ENCODE measurements at regions not wholly inside any gene's neighbourhood (a gene's known extent, or its start where the extent isn't known, plus 50 kb on each side); places are given as distances from the start of the nearest gene placed in this dataset.

DNA sequence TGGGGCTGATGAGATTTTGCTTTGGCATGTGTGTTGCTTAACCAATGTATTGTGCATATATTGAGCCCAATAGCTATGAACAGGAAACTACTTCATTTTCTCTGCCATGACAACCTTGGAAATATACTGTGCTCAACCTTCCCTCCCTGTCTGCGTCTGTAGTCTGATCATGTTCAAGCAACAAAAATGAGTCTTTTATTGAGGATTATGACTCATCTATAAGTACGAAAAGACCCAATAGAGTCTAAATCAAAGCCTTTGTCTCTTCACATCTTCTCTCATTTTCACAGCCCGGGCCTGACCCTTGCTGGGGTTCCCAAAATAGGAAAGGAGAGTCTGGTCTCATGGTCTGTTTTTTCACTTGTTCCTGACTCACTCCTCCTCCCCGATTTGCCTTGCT lies 158.2 kb downstream of the CAND1 start:
- no peak for DNase-seq (ENCODE audit: low spot score)

DNA sequence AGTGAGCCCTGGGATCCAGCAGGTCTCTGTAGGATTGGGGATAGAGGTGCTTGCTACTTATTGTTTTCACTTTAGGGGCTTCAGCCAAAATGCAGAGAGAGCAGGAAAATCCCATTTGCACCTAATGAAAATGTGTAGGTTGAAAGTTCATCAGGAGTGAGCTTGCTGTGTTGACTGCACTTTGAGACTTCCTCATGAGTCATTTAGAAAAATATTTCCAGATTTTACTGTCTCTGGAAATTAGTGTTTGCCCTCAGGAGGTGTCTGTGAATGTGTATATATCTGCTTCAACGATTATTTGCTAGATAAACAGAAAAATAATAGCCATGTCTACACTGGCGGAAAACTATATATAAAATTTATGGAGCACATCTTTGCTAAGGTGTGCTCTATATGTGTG lies 159.3 kb downstream of the CAND1 start:
- DNase-seq (ENCODE audit: low spot score), result no peak

DNA sequence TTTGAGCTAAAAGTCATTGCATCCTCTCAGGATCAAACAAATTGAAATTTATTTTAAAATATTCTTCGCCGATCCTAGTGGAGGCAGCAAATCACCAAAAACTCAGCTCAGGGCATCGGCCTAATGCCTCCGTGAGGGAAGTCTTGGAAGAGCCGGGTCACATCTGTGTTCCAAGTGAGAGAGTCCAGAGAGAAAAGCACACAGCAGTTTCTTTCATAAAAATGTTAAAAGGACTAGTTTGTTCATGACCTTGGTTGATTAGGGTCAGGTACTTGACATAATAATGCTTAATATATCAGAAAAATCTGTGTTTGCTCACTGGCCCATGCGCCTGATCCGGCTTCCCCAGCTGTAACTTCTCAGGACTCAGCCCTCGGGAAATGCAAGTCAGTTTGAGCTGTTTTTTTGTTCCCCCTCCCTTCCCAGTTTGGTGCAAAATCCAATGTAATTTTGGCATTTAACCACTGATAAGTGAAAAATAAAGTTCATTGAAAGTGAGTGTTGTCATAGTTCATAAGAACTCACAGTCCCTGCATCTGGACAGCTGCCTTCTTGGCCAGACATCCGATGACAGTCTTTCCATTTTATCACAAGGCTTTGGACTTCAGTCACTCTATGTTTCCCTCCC lies 161.7 kb downstream of the CAND1 start:
- DNase-seq (ENCODE audit: low spot score), result peak; percentile 55

DNA sequence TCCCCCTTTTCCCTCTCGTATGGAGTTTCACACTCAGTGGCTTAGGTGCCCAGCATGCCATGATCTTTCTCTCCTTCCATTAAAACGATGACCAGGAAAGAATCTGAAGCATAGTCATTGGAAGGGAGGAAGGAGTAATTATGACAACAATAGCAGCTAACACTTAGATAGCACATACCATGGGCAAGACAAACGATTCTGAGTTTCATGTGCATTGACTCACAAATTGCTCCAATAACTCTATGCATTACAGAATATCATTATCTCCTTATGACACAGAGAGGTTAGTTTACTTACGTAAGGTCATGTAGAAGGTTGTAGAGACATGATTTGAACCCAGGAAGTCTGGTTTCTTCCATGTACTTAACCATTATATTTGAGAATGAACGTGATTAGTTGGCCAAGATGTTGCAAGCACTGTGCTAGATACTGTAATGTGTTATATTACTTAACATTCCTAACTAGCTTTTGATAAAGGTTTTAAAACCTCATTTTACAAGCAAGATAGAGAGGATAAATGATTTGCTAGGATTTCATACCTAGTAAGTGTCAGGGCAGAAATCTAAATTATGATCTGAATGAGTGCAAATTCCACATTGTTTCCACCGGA lies 162.4 kb downstream of the CAND1 start:
- DNase-seq (ENCODE audit: low spot score), result no peak

DNA sequence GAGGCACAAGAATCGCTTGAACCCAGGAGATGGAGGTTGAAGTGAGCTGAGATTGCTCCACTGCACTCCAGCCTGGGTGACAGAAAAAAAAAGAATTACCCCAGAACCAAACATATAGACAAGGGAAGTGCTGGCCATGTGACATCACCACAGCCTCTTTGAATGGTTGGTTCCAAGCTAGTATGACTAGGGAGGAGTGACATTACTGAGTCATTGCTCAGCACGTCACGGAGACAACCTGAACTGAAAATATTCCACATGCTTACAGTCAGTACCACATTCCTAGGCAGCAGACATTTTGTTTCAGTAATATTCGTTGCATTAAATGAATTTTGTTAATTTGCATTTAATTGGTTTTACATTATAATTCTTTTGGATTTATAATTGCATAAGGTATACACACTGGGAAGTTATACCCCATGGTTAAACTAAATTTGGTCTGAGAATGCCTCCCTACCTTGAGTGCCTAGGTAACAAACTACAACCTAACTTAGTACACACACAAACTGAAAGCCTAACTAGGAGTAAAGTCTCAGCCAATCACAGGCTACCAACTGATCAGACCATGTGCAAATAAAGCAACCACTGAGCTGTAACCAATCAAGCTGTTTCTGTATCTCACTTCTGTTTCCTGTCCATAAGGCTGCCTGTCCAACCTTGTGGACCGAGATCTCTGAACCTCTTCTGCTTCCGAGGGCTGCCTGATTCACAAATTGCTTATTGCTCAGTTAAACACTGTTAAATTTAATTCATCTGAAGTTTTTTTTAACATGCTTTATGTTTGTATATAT lies 164.4 kb downstream of the CAND1 start:
- no peak for DNase-seq (ENCODE audit: low spot score)

DNA sequence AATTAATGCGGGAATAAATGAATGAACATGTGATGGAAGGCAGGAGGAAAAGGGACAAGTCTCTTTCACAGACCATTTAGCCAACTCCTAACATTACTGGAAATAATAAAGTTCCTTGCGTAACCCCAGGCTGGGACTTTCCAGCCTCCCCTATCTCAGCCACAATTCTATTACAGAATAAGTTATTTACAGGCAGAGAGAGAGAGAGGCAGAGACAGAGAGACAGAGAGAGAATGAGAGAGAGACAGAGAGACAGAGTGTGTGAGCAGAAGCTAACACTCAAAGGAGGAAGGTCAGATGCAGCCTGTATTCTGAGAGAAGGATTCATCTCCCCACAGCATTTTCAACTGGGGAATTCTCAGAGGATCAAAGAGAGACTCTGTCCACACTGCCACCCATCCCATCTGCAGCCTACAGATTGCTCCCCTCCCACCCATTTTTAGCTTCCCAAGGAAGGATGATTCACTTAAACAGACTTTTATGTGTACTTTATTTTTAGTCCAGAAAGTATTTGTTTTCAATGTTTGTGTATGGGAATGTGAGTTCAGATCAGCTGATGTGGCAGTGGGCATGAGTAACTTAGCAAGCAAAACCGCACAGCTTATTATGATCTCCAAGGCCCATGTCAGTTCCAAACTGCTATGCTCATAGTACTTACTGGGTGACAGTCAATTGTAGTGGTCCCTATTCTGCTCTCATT lies 165.7 kb downstream of the CAND1 start:
- no peak for DNase-seq (ENCODE audit: low spot score)

DNA sequence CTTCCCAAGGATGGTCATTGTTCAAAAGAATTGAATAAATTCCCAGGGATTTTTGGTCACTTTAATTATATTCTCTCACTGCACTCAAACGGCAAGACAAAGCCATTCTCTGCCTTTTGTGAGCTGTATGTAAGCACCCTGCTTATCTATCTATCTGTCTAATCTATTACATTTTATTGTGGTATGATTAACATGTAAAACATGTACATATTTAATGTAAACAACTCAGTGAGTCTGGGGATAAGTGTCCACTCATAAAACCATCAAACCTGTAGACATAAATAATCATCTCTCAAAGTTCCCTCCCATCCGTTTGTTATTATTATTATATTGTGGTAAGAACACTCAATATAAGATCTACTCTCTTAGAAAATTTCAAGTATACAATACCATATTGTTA lies 167.1 kb downstream of the CAND1 start:
- DNase-seq (ENCODE audit: low spot score), result no peak

DNA sequence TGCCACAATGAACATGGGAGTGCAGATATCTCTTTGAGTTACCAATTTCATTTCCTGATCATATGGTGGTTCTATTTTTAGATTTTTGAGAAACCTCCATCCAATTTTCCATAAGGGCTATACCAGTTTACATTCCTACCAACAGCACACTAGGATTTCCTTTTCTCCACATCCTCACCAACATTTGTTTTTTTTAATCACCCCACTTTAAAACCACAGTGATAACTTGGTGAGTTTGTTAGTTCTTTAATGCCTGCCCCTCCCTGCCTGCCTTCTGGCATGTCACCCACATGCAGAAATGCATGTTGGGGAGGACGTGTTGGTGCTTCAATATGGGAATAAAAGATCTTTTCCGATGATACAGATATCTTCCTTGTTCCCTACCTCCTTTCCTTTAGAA lies 167.9 kb downstream of the CAND1 start:
- no peak for DNase-seq (ENCODE audit: low spot score)

DNA sequence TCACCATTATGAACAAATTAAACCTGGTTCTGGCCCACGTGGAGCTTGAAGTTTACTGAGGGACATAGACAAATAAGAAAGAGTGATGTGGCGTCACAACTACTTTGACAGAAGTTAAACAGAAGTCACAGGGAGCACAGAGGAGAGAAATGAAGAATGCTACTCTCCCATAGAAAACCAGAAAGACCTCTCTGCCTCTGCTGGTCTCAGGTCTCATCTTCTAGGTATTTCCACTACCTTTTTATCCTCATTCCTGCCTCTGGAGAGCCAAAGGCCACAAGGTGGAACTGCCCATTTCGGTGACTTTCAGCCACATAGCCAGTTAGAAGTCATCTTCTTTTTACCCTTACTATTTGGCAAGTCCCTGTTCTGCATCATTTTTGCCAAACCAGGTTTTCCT lies 170.5 kb downstream of the CAND1 start:
- no peak for DNase-seq (ENCODE audit: low spot score)

DNA sequence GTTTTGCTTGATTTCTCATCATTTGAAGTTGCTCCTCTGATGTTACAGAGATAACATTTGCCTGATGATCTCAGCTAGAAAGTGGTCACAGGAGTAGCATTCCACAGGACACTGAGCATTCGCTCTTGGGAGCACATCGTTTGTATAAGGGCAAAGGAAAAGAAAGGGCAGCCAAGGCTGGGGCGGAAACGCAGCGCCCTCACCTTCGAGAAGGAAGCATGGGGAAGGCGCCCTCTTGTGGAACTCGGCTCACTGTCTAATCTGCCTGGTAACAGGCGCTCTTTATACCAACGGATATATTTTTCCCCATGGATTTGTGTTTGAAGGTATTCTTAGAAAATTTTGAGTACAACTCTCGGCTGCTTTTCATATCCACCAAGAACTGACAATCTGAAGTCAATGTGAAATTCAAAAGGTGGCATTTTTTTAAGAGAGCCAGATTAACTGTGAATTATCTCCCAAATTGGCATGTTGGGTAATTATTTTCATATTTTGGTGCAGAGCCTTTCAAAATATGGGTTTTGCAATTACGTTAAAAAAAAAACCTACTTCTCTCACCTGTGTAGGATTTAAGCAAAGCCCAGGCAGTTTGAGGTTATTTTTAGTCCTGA lies 172.7 kb downstream of the CAND1 start:
- DNase-seq (ENCODE audit: low spot score), result peak; percentile 88

DNA sequence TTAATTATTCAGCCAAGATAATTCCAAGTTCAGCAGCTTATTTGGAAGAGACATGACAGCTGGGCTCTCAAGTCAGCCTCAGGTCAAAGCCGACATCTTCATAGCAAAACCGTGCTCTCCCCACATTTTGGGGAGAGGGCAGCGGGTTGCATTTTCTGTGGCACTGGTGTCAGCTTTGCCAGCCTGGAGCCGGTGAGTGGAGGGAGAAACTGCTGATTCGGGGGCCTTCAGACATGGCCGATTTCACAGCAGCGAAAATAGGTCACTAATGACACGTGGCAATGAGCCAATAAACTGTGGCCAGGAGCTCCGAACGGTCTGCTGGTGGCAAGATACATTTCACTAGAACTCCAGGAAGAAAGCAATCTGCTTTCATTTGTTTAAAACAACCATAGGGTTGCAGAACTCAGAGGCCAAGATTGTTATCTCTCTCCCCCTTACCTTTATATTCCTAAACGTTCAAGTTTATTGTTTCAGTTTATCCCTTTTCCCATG lies 173.2 kb downstream of the CAND1 start:
- DNase-seq (ENCODE audit: low spot score), result no peak

DNA sequence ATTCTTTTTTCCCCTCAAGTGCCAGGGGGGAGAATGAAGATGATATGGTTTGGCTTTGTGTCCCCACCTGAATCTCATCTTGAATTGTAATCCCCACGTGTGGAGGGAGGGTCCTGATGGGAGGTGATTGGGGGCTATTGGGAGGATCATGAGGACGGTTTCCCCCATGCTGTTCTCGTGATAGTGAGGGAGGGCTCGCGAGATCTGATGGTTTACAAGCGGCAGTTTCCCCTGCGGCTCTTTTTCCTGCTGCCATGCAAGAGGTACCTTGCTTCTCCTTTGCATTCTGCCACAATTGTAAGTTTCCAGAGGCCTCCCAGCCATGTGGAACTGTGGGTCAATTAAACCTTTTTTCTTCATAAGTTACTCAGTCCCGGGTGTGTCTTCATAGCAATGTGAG lies 173.7 kb downstream of the CAND1 start:
- no peak for DNase-seq (ENCODE audit: low spot score)

DNA sequence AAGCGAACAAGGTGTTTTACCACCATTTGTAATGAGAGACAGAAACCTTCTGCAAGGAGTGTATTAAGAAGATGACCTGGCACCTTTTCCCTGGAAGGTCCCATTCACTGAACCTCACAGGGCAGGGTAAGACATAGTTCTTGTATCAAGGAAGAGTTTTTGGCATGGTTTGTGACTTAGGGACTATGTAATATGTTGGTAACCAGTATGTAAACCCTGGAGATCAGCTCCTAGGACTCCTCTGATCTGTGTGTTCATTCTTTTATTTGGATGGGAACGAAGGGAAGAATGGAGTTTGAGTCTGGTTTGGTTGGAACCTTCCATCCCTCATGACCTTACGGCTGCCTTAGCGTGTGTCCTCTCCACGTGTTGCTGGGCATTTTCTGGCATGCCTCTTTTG lies 175.4 kb downstream of the CAND1 start:
- no peak for DNase-seq (ENCODE audit: low spot score)

DNA sequence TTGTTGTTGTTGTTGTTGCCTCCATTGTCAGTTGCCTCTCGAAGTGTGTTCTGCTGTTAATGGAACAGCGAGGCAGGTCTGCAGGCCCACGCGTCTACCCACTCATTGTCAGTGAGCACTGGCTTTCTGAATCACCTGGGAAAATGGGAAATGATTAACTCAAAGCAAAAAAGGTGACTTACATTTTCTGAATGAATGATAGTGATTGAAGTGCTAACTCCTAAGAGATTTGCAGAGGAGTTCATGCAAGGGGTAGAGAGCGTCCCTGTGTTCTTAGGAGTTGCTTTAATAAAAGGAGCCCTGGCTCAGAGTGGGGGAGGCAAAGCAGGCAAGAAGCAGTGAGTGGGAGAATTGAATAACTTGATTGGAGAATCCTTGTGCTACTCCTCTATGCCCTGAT lies 177.6 kb downstream of the CAND1 start:
- no peak for DNase-seq (ENCODE audit: low spot score)

DNA sequence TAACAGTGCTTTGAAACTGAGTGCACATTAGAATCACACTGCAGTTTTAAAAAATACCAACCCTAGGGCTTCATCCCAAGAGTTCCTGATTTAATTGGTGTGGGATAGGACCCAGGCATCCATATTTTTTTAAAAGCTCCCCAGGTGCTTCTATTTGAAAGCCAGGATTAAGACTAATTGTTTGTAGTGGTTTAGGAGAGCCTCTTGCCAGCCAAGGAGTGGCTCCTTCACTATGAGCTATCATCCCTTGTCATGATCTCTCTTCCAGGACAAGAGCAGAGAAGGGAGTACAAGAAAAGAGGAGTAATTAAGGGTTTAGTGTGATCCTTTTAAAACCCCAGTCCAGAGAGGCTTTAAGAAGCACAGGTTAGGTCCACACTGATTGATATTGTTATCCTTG lies 178.0 kb downstream of the CAND1 start:
- DNase-seq (ENCODE audit: low spot score), result no peak

DNA sequence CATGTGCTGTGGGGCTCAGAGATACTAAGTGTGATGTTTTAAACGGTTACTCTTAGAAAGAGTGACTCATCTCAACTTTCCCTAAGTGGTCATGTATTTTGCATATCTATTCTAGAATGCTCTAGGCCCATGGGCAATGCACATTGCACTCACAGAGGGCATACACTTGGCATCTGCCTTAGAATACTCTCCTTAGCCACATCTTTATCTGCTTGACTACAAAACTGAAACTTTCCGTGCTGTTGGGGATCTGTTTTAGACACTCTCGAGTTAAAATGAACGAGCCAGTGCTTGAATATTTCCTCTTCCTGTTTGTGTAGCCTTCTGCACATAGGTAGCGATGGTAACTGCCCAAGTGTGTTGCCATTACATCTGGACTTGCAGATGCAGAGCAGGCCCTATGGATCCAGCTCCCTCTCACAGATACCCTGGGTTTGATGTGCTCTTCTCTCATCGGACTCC lies 180.5 kb downstream of the CAND1 start:
- no peak for DNase-seq (ENCODE audit: low spot score)

DNA sequence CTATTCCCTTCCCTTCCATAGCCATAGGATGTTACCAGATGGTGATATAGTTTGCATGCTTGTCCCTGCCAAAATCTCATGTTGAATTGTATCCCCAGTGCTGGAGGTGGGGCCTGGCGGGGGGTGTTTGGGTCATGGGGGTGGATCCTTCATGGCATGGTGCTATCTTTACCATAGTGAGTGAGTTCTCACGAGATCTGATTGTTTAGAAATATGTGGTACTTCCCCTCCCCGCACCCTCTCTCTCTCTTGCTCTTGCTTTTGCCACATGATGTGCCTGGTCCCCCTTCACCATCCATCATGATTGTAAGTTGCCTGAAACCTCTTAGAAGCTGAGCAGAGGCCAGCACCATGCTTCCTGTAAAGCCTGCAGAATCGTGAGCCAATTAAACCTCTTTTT lies 181.3 kb downstream of the CAND1 start:
- DNase-seq (ENCODE audit: low spot score), result no peak

DNA sequence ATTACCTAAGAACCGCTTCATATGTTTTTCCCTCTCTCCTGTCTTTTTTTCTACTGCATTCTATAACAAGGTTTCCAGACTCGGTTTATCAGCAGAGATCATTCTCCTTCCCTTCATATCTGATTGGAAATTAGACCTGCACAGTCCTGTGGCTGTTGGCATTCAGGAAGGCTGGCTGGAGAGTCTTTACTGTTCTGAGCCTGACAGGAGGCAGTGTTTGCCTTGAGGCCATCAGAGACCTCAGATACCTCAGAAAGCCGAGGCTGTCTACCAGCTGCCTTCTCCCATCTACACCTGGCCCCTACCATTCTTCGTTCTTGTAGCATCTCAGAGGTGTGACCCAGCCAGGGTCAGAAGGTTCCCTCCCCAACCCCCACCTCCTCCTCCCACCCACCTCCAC lies 182.0 kb downstream of the CAND1 start:
- DNase-seq (ENCODE audit: low spot score), result no peak

DNA sequence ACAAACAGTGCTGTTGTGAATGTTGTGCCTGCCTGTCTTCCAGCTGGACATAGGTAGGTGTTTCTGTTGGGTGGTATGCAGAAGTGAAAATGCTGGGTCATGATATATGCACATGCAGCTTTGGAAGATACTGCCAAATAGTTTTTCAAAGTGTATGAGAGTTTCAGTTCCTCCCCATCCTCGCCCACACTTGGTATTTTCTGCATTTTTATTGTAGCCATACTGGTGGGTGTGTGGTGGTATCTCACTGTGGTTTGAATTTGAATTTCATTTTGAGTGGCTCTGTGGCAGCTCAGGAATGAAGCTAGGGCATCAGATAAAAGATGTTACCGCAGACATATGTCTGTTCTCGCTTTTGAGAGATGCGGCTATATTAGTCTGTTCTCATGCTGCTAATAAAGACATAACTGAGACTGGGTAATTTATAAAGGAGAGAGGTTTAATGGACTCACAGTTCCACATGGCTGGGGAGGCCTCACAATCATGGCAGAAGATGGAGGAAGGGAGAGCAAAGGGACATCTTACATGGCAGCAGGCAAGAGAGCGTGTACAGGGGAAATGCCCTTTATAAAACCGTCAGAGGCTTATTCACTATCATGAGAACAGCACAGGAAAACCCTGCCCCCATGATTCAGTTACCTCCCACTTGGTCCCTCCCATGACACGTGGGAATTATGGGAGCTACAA lies 183.1 kb downstream of the CAND1 start:
- DNase-seq (ENCODE audit: low spot score), result no peak

DNA sequence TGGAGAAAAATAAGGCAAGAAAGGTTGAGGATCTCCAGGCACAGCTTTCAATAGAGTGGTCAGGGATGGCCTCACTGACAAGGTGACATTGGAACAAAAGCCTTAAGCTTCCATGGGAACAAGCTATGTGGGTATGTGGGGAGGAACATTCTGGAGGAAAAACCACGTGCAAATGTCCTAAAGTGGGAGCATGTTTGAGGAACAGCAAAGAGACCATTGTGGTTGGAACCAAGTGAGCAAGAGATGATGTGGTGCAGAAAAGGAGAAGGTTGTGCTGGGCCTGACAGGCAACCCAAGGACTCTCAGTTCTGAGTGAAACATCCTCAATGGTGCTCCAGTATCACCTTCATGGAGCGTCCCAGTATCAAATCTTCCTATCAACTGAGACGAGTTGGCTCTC lies 184.0 kb downstream of the CAND1 start:
- DNase-seq (ENCODE audit: low spot score), result no peak

DNA sequence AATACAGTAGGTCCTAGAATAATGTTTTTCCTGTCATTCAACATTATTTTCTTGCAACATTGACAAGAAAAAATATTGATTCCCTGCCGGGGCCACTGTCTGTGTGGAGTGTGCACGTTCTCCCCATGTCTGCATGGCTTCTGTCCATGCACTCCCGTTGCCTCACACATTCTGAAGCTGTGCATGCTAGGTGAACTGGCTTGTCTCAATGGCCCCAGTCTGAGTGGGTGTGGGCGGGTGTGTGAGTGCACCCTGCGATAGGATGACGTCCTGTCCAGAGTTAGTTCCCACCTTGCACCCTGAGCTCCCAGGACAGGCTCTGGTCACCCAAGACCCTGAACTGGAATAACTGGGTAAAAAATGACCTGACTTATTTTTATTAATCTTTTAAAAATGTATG lies 186.1 kb downstream of the CAND1 start:
- DNase-seq (ENCODE audit: low spot score), result no peak
